H1 (cell line): ENCODE measurements at regions not wholly inside any gene's neighbourhood (a gene's known extent, or its start where the extent isn't known, plus 50 kb on each side); places are given as distances from the start of the nearest gene placed in this dataset.

Source experiments
- SUZ12 ChIP-seq: fragments of 200-600 bp; sonication (generic); IDR thresholded peaks from 2 replicates; pipeline ENCODE4 v1.6.1; 2012; ENCODE audit warnings: mild to moderate bottlenecking, inconsistent platforms, low read length, moderate library complexity, mixed read lengths
- TBP ChIP-seq: IDR thresholded peaks from 2 replicates; pipeline ENCODE4 v1.6.1; 2011; ENCODE audit warnings: low read depth, low read length, improper control_type of control experiment
- TF ChIP-seq, protein P1 (sequence below): fragments of 300-600 bp; sonication (generic); IDR thresholded peaks from 2 replicates; pipeline ENCODE4 v1.7.1; 2012; ENCODE audit warnings: low read length, moderate library complexity, mild to moderate bottlenecking, inconsistent platforms; ENCODE audit not compliant: insufficient replicate concordance

DNA sequence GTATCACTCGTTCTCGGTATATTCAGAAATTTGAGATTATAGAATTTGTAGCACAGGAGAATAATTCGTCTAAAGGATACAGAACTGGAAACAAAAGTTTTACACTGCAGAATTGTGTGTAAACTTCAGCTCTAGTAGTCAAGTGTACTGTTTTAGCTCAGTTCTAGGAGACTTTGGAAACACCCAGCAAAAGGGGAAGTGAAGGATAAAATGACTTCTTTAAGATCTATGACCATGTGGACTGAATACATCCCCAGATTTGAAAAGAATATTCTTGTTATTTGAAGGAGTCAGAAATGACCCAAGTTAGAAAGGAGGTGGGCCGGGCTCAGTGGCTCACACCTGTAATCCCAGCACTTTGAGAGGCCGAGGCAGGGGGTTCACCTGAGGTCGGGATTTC lies 174.0 kb upstream of the FOXQ1 start (continued):
- TF ChIP-seq, protein P1, sequence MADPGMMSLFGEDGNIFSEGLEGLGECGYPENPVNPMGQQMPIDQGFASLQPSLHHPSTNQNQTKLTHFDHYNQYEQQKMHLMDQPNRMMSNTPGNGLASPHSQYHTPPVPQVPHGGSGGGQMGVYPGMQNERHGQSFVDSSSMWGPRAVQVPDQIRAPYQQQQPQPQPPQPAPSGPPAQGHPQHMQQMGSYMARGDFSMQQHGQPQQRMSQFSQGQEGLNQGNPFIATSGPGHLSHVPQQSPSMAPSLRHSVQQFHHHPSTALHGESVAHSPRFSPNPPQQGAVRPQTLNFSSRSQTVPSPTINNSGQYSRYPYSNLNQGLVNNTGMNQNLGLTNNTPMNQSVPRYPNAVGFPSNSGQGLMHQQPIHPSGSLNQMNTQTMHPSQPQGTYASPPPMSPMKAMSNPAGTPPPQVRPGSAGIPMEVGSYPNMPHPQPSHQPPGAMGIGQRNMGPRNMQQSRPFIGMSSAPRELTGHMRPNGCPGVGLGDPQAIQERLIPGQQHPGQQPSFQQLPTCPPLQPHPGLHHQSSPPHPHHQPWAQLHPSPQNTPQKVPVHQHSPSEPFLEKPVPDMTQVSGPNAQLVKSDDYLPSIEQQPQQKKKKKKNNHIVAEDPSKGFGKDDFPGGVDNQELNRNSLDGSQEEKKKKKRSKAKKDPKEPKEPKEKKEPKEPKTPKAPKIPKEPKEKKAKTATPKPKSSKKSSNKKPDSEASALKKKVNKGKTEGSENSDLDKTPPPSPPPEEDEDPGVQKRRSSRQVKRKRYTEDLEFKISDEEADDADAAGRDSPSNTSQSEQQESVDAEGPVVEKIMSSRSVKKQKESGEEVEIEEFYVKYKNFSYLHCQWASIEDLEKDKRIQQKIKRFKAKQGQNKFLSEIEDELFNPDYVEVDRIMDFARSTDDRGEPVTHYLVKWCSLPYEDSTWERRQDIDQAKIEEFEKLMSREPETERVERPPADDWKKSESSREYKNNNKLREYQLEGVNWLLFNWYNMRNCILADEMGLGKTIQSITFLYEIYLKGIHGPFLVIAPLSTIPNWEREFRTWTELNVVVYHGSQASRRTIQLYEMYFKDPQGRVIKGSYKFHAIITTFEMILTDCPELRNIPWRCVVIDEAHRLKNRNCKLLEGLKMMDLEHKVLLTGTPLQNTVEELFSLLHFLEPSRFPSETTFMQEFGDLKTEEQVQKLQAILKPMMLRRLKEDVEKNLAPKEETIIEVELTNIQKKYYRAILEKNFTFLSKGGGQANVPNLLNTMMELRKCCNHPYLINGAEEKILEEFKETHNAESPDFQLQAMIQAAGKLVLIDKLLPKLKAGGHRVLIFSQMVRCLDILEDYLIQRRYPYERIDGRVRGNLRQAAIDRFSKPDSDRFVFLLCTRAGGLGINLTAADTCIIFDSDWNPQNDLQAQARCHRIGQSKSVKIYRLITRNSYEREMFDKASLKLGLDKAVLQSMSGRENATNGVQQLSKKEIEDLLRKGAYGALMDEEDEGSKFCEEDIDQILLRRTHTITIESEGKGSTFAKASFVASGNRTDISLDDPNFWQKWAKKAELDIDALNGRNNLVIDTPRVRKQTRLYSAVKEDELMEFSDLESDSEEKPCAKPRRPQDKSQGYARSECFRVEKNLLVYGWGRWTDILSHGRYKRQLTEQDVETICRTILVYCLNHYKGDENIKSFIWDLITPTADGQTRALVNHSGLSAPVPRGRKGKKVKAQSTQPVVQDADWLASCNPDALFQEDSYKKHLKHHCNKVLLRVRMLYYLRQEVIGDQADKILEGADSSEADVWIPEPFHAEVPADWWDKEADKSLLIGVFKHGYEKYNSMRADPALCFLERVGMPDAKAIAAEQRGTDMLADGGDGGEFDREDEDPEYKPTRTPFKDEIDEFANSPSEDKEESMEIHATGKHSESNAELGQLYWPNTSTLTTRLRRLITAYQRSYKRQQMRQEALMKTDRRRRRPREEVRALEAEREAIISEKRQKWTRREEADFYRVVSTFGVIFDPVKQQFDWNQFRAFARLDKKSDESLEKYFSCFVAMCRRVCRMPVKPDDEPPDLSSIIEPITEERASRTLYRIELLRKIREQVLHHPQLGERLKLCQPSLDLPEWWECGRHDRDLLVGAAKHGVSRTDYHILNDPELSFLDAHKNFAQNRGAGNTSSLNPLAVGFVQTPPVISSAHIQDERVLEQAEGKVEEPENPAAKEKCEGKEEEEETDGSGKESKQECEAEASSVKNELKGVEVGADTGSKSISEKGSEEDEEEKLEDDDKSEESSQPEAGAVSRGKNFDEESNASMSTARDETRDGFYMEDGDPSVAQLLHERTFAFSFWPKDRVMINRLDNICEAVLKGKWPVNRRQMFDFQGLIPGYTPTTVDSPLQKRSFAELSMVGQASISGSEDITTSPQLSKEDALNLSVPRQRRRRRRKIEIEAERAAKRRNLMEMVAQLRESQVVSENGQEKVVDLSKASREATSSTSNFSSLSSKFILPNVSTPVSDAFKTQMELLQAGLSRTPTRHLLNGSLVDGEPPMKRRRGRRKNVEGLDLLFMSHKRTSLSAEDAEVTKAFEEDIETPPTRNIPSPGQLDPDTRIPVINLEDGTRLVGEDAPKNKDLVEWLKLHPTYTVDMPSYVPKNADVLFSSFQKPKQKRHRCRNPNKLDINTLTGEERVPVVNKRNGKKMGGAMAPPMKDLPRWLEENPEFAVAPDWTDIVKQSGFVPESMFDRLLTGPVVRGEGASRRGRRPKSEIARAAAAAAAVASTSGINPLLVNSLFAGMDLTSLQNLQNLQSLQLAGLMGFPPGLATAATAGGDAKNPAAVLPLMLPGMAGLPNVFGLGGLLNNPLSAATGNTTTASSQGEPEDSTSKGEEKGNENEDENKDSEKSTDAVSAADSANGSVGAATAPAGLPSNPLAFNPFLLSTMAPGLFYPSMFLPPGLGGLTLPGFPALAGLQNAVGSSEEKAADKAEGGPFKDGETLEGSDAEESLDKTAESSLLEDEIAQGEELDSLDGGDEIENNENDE, result no peak
- TF ChIP-seq SUZ12, result no peak
- no peak for TF ChIP-seq TBP
